Neural cell (in vitro differentiated cells): ENCODE measurements at regions not wholly inside any gene's neighbourhood (a gene's known extent, or its start where the extent isn't known, plus 50 kb on each side); places are given as distances from the start of the nearest gene placed in this dataset.

Source experiments
- EZH2 ChIP-seq: fragments of 200-600, 300-800 bp; shearing (Covaris generic), sonication (generic); IDR thresholded peaks from 2 replicates; pipeline ENCODE4 v1.6.1; 2014; ENCODE audit warnings: antibody characterized with exemption, low read length, borderline replicate concordance, mild to moderate bottlenecking; ENCODE audit not compliant: insufficient read depth, poor library complexity, severe bottlenecking
- POLR2AphosphoS5 ChIP-seq: IDR thresholded peaks from 2 replicates; pipeline ENCODE4 v1.6.1; 2012

GRCh38 chr9:20284601-20285289 is 337.6 kb downstream of the MLLT3 start:
- TF ChIP-seq POLR2AphosphoS5 (no peak), EZH2 (no peak)
